MM.1S (cell line): ENCODE measurements at regions not wholly inside any gene's neighbourhood (a gene's known extent, or its start where the extent isn't known, plus 50 kb on each side); places are given as distances from the start of the nearest gene placed in this dataset.

ENCODE experiments used
- DNase-seq: peaks from one replicate; pipeline ENCODE4 v3.0.0-alpha.2; 2015
- H2AFZ ChIP-seq: fragments of 300-600 bp; sonication (generic); 2 replicates; pipeline ENCODE4 v1.6.0; 2016; ENCODE audit warnings: antibody characterized with exemption, low read length
- H3F3A ChIP-seq: fragments of 300-600 bp; sonication (generic); 2 replicates; pipeline ENCODE4 v1.6.1; 2016; ENCODE audit warnings: mild to moderate bottlenecking, antibody characterized with exemption, low read length, moderate library complexity, mixed read lengths; ENCODE audit not compliant: insufficient read depth
- H3K27ac ChIP-seq: fragments of 300-600 bp; sonication (generic); 2 replicates; pipeline ENCODE4 v1.5.1; 2016; ENCODE audit warnings: mild to moderate bottlenecking, low read length
- H3K27me3 ChIP-seq: fragments of 300-600 bp; sonication (generic); replicated peaks from 2 replicates; pipeline ENCODE4 v1.6.0; 2016; ENCODE audit warnings: low read length; ENCODE audit not compliant: insufficient read depth
- H3K36me3 ChIP-seq: fragments of 300-600 bp; sonication (generic); replicated peaks from 2 replicates; pipeline ENCODE4 v1.6.1; 2016; ENCODE audit warnings: mild to moderate bottlenecking, low read length, mixed read lengths; ENCODE audit not compliant: insufficient read depth
- H3K4me1 ChIP-seq: fragments of 300-600 bp; sonication (generic); 2 replicates; pipeline ENCODE4 v1.6.1; 2016; ENCODE audit warnings: low read length, mixed read lengths
- H3K4me2 ChIP-seq: fragments of 300-600 bp; sonication (generic); 2 replicates; pipeline ENCODE4 v1.6.0; 2016; ENCODE audit warnings: low read depth, low read length
- H3K4me3 ChIP-seq: fragments of 300-600 bp; sonication (generic); 2 replicates; pipeline ENCODE4 v1.5.1; 2016; ENCODE audit warnings: low read length, mixed read lengths
- H3K79me2 ChIP-seq: fragments of 300-600 bp; sonication (generic); 2 replicates; pipeline ENCODE4 v1.6.1; 2016; ENCODE audit warnings: mixed run types, low read length, mixed read lengths
- H3K9ac ChIP-seq: fragments of 300-600 bp; sonication (generic); 2 replicates; pipeline ENCODE4 v1.6.1; 2016; ENCODE audit warnings: low read length, mixed read lengths
- H3K9me2 ChIP-seq: fragments of 300-600 bp; sonication (generic); replicated peaks from 2 replicates; pipeline ENCODE4 v1.6.1; 2016; ENCODE audit warnings: mild to moderate bottlenecking, low read length, mixed read lengths; ENCODE audit not compliant: insufficient read depth
- H3K9me3 ChIP-seq: fragments of 300-600 bp; sonication (generic); replicated peaks from 2 replicates; pipeline ENCODE4 v1.6.1; 2016; ENCODE audit warnings: mild to moderate bottlenecking, low read length, mixed read lengths; ENCODE audit not compliant: insufficient read depth
- H4K20me1 ChIP-seq: fragments of 300-600 bp; sonication (generic); 2 replicates; pipeline ENCODE4 v1.6.1; 2016; ENCODE audit warnings: mild to moderate bottlenecking, low read length, moderate library complexity, mixed read lengths; ENCODE audit not compliant: insufficient read depth
- EZH2 ChIP-seq: fragments of 300-600 bp; sonication (generic); optimal IDR thresholded peaks from 2 replicates; pipeline ENCODE3; 2017; ENCODE audit warnings: low read depth, mild to moderate bottlenecking, antibody characterized with exemption, low read length, mixed read lengths
- EZH2phosphoT487 ChIP-seq: fragments of 300-600 bp; sonication (generic); IDR thresholded peaks from 2 replicates; pipeline ENCODE4 v1.6.1; 2018; ENCODE audit warnings: antibody characterized with exemption, low read length
- TF ChIP-seq, protein P1 (sequence below): fragments of 300-600 bp; sonication (generic); IDR thresholded peaks from 2 replicates; pipeline ENCODE4 v1.5.1; 2016; ENCODE audit warnings: antibody characterized with exemption, low read length, mixed read lengths

DNA sequence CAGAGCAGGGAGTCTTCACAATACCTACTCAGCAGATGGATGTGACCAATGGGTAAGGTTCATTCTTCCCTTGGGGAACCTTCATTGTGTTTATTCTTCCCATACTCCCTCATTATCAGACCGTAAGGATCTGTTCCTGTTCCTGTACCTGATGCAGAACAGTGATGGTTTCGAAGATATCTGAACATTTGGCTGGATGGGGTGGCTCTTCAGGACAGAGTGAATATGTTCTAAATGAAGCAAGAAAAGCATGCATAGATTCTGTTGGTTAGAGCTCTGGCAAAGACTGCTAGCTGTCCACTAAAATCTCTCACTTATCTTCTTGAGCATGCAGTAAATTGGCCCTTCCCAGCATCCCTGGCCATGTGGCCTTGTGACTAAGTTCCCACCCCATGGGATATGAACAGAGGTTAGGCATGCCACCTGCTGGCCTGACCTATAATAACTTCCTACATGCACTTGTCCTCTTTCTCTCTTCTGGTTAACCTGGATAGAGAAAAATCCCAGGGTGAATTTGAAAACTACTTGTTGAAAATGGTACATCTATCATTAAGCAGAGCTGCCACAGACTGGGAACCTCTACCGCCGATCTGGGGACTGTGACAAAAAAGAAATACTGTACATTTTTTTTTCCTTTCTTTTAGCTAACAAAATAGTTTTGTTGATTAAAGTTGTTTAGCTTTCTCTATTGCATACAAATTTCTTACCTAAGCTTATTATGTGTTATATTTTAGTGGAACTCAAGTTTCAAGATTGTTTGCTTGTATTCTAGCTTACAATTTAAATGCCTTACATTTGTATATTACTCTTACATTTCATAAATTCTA is 60.0 kb upstream of the BANK1 start:
- no peak overlapping the region for H3K9ac ChIP-seq
- H3K4me2 ChIP-seq: no peak overlapping the region
- H3K36me3 ChIP-seq: no peaks in the 10 kb centered on the region
- TF ChIP-seq EZH2phosphoT487 (no peak), EZH2 (no peak)
- TF ChIP-seq, protein P1, sequence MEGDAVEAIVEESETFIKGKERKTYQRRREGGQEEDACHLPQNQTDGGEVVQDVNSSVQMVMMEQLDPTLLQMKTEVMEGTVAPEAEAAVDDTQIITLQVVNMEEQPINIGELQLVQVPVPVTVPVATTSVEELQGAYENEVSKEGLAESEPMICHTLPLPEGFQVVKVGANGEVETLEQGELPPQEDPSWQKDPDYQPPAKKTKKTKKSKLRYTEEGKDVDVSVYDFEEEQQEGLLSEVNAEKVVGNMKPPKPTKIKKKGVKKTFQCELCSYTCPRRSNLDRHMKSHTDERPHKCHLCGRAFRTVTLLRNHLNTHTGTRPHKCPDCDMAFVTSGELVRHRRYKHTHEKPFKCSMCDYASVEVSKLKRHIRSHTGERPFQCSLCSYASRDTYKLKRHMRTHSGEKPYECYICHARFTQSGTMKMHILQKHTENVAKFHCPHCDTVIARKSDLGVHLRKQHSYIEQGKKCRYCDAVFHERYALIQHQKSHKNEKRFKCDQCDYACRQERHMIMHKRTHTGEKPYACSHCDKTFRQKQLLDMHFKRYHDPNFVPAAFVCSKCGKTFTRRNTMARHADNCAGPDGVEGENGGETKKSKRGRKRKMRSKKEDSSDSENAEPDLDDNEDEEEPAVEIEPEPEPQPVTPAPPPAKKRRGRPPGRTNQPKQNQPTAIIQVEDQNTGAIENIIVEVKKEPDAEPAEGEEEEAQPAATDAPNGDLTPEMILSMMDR: peak; percentile 70
- H3K4me1 ChIP-seq: no peaks in the 10 kb centered on the region
- H3K27ac ChIP-seq: no peak overlapping the region
- H3K79me2 ChIP-seq: no peaks in the 10 kb centered on the region
- no peaks in the 10 kb centered on the region for H3K27me3 ChIP-seq
- H3K9me3 ChIP-seq: no peaks in the 10 kb centered on the region
- no peaks in the 10 kb centered on the region for H3F3A ChIP-seq
- DNase-seq: peak; percentile 67
- no peaks in the 10 kb centered on the region for H4K20me1 ChIP-seq
- H3K4me3 ChIP-seq: no peak overlapping the region
- H3K9me2 ChIP-seq: no peaks in the 10 kb centered on the region
- H2AFZ ChIP-seq: no peak overlapping the region

DNA sequence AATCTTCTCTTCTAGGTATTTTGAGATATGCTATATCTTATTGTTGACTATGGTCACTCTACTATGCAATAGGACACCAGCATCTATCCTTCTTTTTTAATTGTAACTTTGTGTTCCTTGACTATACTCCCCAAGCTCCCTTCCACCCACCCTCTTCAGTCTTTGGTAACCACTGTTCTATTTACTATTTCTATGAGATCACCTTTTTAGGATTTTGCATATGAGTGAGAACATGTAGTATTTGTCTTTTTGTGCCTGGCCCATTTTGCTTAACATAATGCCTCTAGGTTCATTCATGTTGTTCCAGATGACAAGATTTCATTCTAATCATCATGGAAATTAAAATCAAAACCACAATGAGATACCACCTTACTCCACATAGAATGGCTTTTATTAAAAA is 63.3 kb upstream of the BANK1 start:
- H3K4me1 ChIP-seq: peaks cover 4% of the 10 kb centered on the region; the same call in 1 of the 2 replicates
- no peak for TF ChIP-seq EZH2
- TF ChIP-seq, protein P1: no peak
- no peak for TF ChIP-seq EZH2phosphoT487
- H3K4me2 ChIP-seq: no peak overlapping the region
- H3K36me3 ChIP-seq: no peaks in the 10 kb centered on the region
- H3K79me2 ChIP-seq: no peaks in the 10 kb centered on the region
- no peaks in the 10 kb centered on the region for H3F3A ChIP-seq
- no peaks in the 10 kb centered on the region for H3K9me3 ChIP-seq
- no peaks in the 10 kb centered on the region for H3K27me3 ChIP-seq
- no peak overlapping the region for H3K9ac ChIP-seq
- H3K27ac ChIP-seq: no peak overlapping the region
- H3K9me2 ChIP-seq: no peaks in the 10 kb centered on the region
- H2AFZ ChIP-seq: no peak overlapping the region
- no peaks in the 10 kb centered on the region for H4K20me1 ChIP-seq
- no peak overlapping the region for H3K4me3 ChIP-seq
- no peak for DNase-seq

DNA sequence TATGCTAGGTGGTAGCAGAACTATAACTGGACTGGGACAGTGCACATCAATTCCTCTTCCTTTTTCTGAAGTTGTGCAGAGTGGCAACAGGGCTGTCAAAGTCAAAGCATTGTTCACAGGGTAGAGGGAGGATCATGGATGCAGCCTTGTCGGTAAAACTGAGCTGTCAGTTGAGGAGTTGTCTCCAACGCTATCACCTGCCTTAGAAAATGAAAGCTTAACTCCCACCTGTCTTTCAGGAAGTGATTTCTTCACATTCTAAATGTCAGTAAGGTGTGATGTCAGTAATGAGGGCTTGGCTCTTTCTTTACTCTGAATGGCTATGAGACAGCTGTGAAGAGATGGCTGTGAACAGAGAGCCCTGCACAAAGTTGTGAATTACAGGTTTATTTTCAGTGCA is 66.4 kb upstream of the BANK1 start:
- peak overlapping the region; percentile 35; the same call in 1 of the 2 replicates for H3K4me3 ChIP-seq
- H2AFZ ChIP-seq: peak overlapping the region; percentile 52; the same call in 1 of the 2 replicates

More for the DNA sequence above, 66.4 kb upstream of the BANK1 start:
- DNase-seq: peak; percentile 77
- Histone ChIP-seq H3K9me2 (no peaks in the 10 kb centered on the region), H3K9me3 (no peaks in the 10 kb centered on the region), H4K20me1 (no peaks in the 10 kb centered on the region), H3K4me1 (peaks cover 4% of the 10 kb centered on the region; the same call in 1 of the 2 replicates), H3K27me3 (no peaks in the 10 kb centered on the region), H3F3A (no peaks in the 10 kb centered on the region), H3K79me2 (no peaks in the 10 kb centered on the region), H3K4me2 (peak overlapping the region; percentile 62; the same call in 1 of the 2 replicates), H3K27ac (peak overlapping the region; percentile 20; the same call in 1 of the 2 replicates), H3K9ac (no peak overlapping the region), H3K36me3 (no peaks in the 10 kb centered on the region)
- TF ChIP-seq EZH2 (no peak), EZH2phosphoT487 (no peak)
- TF ChIP-seq, protein P1: no peak
